ENCODE measurements at regions not wholly inside any gene's neighbourhood (a gene's known extent, or its start where the extent isn't known, plus 50 kb on each side); places are given as distances from the start of the nearest gene placed in this dataset.

GRCh38 chr3:193853511-193854219 lies 260.7 kb downstream of the OPA1 start:
- TF ChIP-seq, protein P1, sequence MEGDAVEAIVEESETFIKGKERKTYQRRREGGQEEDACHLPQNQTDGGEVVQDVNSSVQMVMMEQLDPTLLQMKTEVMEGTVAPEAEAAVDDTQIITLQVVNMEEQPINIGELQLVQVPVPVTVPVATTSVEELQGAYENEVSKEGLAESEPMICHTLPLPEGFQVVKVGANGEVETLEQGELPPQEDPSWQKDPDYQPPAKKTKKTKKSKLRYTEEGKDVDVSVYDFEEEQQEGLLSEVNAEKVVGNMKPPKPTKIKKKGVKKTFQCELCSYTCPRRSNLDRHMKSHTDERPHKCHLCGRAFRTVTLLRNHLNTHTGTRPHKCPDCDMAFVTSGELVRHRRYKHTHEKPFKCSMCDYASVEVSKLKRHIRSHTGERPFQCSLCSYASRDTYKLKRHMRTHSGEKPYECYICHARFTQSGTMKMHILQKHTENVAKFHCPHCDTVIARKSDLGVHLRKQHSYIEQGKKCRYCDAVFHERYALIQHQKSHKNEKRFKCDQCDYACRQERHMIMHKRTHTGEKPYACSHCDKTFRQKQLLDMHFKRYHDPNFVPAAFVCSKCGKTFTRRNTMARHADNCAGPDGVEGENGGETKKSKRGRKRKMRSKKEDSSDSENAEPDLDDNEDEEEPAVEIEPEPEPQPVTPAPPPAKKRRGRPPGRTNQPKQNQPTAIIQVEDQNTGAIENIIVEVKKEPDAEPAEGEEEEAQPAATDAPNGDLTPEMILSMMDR (IDR thresholded peaks at IDR 0.05) = no peak
- no peak for TF ChIP-seq POLR2A (IDR thresholded peaks at IDR 0.05)
